Limb (tissue), 2 donors: ENCODE measurements at regions not wholly inside any gene's neighbourhood (a gene's known extent, or its start where the extent isn't known, plus 50 kb on each side); places are given as distances from the start of the nearest gene placed in this dataset.

Source experiments
- DNase-seq, 2 donors: peaks; one replicate each; pipeline ENCODE4 v3.0.0-alpha.2; 2016; ENCODE audit errors: extremely low spot score in 2 of 2

DNA sequence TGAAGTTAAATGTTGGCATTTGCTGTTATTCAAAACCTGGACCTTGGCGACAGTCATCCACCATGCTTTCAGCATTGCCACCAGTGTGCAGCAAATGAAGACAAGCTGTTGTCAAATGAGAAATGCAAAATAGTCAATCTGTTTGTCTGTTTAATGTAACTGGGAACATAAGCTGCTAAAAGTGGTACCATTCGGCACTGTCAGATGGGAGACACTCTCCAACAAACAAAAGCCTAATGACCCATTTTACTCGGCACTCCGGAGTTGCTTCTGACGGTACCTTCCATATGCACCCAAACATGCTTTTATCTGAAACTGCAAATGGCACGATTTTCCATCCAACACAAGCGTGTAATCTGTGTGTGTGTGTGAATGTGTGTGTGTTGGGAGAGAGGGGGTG lies 297.8 kb downstream of the MAF start:
- no peak for DNase-seq

DNA sequence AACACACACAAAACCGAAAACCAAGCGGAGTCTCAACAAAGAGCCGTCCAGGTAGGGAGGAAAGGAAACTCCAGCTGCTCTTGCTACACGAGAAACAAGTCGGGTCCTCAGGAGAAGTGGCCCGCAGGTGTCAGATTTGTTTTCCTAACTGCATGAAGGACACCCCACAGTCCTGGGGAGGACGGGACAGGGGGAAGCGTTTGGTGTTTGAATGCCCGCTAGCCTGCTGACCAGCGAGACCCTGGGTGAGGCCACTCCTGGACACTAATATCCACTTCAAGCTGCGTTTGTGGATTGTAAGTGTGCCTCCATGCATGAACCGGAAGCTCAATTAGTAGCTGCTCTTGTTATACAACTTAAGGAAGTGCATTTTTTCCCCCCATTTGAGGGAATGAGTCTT lies 299.5 kb downstream of the MAF start:
- DNase-seq = no peak

DNA sequence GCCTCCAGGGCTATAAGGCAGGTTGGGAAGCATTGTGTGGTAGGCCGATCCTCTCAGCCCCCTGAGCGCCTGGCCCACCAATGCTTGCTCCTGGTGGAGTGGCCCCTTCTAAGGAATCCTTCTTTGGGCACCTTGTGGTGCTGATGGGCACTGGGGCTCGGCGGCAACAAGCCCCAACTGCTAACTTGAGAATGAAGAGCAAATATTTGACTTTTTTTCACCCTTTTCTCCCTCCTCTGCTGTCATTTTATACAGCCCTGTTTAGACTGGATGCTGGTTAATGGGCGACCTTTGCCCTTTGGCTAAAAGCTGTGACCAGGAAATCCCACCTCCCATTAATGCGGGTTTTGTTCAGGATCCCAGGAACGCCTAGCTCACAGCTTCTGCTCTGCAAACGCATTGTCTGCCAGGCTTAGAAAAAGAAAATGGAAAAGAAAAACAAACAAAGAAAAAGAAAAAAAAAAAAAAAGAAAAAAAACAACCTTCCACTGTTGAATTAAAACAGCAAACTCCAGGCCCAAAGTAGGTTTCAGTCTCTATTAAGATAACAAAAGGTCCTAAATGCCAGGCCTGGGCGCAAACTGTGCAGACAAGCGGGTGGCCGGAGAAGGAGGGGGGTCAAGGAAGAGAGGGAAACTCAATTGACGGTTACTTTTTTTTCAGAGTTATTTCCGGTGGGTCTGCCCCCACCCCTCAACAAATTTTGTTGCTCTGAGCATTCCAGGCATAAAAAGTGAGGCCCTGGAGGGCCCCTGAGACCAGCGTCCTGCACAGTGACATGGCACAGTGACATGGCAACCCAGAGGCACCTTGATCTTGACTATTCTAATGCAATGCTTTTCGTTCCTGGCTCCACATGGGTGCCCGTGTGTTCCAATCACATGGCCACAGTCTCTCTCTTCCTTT lies 301.4 kb downstream of the MAF start:
- no peak for DNase-seq

DNA sequence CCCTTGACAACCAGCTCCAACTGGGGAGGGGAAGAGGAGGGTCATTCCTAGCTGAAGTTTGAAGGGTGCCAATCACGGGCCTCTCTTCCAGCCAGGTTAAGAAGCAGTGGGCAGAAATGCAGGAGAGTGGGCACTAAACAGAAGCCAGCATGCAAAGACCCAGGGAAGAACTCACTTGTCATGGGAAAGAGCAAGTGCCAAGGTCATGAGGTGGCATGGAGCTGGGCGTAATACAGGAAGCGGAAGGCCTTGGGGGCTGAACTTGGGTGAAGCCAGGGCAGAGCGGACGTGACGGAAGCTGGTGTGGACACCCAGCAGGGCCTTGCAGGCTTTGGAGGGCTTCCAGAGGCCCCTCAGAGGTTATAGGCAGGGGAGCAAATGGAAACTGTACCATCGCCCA lies 302.1 kb downstream of the MAF start:
- DNase-seq = no peak

DNA sequence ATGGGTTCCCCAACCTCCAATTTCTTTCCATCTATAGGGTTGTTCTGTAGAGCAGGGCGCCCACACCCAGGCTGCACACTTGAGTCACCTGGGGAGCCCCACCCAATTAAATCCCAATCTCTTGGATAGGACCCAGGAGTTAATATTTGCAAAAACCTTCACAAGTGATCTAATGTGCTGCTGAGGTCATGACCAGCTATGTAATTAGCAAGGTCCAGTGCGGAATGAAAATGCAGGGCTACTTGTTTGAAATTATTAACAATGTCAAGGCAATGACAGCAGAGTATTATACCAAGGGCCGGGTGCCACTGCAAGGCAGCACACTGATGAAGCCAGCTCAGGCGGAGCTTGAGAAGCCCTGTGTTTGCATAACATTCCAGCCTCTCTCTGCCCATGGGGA lies 302.7 kb downstream of the MAF start:
- DNase-seq = no peak

DNA sequence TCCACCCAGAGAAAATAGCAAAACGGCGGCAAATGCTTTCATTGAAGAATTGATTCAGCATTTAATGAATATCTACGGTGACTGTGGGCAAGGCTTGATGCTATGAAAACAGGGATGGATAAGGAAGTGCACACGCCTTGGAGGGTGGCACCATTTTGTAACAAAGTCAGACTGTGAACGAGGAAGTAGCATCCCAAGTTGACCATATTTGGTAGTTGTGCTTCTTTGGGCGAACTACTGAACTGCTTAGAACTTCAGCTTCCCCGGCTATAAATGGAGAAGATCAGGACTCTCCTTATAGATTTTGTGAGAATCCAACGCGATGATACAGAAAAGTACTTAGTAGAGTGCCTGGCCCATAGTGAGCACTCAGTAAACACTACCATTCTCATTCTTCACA lies 303.2 kb downstream of the MAF start:
- no peak for DNase-seq

DNA sequence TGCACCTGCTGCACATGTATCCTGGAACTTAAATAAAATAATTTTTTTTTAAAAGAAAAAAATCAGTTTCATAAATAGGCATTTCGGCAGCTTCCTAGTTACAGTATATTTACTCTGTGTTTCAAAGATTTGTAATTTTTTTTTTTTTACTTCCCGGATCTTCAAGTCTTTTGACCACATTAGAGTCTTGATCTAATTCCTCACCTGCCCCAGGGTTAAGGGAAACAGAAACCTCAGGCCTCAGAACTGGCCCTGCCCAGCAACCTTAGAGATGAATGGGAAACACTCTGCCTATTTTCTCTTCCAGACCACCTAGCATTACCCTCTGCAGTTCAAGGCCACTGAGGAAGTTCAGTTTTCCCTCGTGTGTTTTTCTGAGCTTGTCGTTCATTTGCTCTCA lies 304.0 kb downstream of the MAF start:
- no peak for DNase-seq

DNA sequence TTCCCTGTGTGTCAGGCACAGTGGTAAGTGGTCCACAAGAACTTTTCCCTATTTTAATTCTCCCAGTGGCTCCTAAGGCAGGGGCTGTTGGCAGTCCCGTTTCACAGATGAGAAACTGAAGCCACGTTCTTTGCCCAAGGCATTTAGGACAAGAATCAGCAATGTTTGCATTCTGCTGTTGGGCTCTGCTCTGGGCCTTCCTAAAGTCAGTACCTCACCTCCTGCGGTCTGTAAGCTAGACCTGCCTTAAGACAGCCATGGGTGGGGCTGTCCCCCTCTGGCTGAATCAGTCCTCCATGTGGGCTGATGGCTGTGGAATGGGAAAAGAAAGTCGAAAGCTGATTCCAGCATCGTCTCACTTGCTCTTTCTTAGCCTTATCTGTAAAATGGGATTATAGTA lies 304.8 kb downstream of the MAF start:
- no peak for DNase-seq

DNA sequence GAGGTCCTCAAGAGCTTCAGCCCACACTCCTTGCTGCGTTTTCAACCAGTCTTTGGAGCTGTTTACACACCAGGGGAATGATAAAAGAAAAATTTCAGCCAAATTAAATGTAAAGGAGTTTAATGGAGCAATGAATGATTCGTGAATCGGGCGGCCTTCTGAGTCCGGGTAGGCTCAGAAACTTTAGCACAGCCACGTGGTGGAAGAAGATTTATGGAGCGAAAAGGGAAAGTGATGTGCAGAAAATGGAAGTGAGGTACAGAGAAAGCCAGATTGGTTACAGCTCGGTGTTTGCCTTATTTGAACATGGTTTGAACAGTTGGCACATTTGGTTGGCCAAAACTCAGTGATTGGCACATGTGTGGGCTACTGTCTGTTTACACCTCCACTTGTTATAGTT lies 305.4 kb downstream of the MAF start:
- no peak for DNase-seq

DNA sequence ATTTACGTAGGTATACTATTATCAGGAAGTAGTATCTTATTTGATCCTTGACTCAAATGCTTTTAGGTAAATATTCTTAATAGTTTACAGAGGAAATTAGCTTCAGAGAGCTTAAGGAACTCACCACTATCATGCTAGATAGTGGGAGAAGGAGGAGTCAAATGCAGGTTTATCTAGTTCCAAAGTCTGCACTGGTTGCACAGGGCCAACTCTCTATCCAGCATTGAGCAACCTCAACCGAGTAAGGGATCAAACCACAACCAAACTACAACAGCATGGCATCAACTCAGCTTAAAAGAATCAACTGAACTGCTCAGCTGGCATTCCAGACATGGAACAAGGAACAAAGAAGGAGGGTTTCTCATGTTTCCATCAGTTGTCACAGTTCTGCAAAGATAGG lies 306.0 kb downstream of the MAF start:
- DNase-seq = no peak

DNA sequence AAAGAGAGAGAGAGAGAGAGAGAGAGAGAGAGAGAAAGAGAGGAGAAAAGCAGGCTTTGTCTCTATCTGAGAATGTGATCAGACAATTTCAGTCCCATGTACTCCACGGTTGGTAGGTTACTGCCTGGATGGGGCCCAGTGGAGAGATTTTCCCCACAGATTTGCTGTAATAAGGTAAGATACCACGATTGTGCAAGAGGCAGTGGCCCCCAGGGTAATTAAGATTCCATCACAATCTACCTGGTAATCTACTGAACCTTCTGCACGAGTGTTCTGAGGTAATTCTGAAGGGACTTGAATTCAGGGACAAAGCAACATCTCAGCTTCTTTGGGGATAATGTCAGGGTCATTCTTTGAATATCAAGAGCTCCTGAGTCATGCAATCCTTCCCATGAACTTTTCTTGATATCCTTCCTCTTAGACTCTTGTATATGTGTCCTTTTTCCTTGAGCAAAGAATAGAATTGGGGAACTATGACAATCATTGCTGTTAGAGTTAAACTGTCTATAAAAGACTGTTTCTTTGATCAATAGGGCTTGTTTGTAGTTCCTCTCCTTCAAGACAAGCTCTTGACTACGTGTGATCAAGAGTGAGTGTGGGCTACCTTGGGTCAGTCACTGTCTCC lies 306.6 kb downstream of the MAF start:
- DNase-seq = no peak

DNA sequence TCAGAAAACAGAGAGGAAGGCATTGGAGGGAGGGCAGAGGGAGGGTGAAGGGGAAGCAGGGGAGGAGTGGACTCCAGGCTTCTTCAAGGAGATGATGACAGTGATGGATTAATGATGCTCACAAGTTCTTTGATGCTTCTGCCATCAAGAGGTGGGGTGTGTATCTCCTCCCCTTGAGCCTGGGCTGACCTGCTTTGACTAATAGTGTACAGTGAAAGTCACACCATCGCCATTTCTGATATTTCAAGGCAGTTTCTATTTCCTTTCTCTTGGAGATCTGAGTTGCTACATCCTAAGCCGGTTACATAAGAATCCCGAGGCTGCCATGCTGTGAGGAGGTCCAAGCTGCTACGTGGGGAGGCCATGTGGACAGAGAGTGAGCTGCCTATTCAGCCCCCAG lies 312.5 kb downstream of the MAF start:
- no peak for DNase-seq

DNA sequence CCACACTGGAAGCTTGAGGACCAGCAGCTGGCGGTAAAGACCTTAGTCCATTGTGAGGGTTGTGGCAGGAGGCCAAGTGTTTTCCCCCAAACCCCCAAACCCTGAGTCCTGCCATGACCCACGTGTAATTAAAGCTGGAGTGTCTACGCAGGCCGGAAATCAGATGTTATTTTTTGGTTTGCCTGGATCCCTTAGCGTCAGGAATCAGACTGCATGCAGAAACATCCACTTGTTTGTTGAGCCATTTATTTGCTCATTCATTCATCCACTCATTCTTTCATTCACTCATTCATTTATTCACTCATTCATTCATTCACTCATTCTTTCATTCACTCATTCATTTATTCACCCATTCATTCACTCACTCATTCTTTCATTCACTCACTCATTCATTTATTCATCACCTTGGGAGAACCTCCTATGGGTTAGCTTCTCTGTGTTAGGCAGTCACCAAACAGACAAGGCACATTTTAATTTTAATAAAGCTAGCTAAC lies 313.1 kb downstream of the MAF start:
- DNase-seq = no peak

DNA sequence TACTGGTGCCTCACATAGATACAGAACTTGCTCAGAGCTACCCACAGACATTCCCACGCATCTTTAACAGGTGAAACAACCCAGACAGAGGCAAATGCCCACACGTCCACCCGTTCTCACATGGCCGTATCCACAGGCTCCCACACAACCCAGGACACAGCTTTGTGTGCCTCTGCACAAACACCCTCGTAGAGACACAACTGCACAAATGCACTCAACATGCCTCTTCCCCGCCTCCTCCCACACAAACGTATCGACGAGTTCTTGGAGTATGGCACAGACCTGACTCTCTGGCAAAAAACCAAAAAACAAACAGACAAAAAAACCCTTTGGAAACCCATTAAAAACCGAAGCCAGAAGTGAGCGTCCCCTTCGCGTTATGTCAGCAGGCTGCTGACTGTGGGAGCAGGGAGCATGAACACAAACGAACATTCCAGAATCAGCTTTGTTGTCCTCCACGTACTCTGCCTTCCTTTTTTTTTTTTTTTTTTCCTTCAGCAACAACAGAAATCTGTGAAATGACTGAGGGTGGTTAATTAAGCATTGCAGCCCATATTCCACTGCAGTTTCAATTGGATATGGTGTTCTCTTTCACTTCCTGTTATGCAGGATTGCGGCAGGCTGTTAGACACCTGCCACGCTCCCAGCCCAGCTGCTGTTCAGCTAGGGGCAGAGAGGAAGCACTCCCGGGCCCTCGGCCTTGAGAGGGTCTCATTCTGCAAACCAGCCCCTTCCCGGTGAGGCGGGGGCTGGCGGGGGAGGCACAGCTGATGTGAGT lies 313.7 kb downstream of the MAF start:
- peak; percentile 74 to 82 for DNase-seq

DNA sequence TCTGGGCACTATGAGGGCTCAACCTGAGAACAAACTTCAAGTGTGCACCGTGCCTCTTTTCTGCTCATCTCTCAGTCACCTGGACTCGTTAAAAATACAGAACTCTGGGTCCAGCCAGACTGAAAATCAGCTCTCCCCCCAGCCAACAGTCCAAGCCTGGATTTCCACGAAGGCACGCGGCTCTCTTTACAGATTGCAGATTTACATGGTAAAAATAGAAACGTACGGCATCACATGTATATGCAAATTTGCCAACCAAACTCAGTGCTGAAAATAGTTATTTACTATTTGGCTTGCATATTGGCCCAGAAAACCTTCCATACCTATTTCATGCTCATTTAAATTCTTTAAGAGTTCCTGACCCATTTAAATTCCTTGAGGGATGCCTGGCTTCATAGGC lies 315.8 kb downstream of the MAF start:
- DNase-seq = no peak

DNA sequence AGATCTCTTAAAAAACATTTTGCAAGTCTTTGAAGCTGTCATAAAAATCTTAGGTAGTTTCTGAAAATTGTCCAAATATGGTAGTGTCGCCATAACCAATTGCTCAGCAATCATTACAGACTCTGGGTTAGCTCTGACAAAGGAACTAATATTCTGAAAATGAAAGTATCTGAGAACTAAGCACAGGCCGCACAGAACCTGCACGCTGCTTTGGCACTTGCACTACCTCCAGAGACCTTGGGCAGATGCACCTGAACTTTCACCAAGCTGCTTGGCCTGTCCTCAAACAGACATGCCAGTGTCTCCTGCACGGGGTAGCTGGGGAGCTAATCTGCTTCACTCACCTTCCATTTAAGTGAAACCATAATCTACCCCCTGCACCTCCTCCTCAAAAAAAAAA lies 317.0 kb downstream of the MAF start:
- DNase-seq = no peak

DNA sequence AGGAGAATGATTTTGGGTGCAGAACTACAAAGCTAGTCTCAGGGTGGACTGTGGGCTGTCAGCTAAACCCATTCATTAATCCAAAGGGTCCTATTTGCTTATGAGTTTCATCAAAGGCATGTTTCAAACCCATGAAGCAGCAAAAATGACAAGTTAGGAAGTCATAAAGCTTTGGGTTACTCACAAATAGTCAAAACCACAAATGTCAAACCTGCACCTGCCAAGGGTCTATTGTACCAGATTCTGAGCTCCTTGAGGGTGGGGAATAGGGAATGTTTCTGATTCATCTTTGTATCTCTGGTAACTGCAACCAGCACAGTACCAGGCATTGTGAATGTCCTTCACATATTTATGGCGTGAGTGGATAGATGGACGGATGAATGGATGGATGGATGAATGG lies 317.7 kb downstream of the MAF start:
- DNase-seq = no peak

DNA sequence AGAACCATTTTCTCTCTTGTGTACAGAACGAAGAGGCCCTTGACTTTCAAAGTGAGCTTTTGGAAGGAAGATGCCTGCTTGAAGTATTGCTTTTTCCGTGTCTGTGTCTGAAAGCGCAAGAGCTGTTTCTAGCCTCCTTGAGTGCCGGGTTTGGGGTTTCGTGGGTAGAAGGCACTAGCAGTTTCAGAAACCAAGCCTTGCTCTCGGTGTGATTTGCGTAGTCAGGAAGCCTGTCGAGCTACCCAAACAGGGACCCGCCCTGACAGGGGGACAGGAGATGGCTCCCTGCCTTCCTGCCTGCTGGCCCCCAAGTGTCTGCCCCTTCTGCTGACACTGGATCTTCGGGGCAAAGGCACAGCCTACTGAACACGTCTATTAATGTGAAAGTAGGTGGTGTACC lies 322.0 kb downstream of the MAF start:
- no peak for DNase-seq

DNA sequence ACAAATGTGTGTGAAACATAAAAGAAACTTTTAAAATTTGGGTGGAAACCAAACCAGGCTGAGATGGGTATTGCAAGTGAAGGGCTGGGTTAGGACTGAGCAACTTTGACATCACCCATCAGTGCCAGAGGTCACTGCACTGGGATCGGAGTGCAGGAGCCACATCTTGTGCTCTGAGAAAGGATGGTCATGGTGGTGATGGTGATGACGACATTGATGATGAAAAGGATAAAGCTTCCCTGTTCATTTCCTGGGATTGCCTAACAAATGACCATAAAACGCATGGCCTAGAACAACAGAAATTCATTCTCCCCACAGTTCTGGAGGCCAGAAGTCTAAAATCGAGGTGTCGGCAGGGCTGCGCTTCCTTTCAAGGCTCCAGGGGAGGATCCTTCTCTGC lies 324.0 kb downstream of the MAF start:
- no peak for DNase-seq

DNA sequence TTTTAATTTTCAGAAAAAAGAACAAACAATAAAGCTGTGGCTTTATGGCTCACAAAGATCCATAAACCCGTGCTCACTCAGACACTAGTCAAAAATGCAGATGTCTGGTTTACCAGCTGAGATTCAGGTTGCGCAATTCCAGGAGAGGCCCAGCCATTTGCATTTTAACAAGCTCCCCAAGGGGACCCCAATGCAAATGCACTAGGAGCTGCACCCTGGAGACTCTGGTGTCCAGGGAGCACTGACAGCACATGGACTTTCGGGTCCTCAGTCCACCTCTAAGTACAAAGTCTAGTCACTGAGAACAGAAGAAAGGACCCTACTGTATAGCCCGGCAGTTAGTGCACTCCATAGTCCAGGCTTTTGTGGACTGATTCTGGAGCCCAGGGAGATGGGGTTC lies 326.3 kb downstream of the MAF start:
- no peak for DNase-seq

DNA sequence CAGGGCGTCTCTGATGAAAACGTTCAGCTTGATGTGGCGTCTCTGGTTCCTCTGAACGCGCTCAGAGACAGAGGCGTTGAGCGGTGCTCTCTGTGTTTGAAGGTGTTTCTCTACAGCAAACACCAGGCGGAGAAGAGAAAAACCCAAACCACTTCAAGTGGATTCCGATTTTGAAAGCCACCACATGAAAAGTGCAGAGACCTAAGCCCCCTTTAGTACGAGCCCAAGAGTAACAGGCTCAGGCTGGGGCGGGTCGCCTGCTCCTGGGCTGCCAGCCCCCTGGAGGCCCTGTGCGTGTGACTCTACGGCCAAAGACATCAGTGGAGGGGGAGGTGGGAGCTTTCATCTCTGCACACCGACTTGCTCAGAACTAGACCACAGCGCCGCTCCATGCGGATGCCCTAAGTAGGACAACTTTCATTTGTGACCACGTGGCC lies 328.4 kb downstream of the MAF start:
- no peak for DNase-seq

DNA sequence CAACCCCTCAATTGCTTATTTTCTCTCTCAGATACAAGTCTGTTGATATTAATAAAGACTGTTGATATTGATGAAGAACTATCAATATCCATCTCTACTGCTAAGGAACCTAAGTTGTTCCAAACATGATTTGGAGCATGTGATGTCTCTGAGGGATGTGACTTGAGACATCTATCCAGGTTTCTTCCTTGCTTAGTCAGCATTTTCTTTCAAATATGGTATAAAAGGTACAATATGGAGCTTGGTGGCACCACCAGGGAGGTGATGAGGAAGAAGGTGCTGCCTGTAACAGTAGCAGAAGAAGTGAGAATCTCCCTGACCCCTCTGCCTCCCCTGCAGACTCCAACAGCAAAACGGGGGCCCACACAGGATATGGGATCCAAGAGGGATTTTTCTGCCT lies 329.0 kb downstream of the MAF start:
- DNase-seq = no peak
